ENCODE measurements at regions not wholly inside any gene's neighbourhood (a gene's known extent, or its start where the extent isn't known, plus 50 kb on each side); places are given as distances from the start of the nearest gene placed in this dataset.
A peak's percentile ranks its signal among the peaks of the same experiment; 100 is the strongest.

DNA sequence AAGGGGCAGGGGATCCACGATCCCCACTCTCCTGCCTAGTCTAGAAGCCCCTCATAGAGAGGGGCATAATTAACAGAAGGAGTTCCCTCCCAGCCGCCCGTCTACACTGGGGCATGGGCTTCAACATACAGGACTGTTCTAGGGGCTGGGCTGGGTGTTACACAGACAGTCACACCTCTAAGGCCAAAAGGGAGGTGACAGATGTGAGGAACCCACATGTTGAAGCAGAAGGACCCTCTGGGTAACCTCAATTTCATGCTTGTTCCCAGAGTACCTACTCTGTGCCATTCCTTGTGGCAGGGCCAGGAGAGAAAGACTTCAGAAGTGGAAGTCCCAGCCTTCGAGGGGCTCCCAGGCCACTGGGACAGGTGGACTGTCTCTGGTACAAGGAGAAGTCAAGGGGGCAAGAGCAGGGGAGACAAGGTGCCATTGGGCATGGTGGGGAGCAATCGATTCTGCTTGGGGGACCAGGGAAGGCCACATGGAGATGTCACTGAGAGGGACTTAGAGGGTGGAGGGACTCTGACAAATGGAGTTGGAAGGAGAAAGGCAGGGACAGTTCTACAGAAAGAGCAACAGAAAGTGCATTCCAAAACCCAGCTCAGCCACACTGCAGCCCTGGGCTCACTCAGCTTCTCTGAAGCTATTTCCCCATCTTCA is 71.3 kb downstream of the CPN2 start:
- Histone ChIP-seq H3K27me3 (ENCODE audit: control insufficient read depth, insufficient read depth, low read length, poor library complexity, severe bottlenecking) (no peaks in the 10 kb centered on the region), H3K4me1 (ENCODE audit: control insufficient read depth, insufficient read depth, low read length) (peaks cover 8% of the 10 kb centered on the region), H3K9ac (ENCODE audit: extremely low read depth, low read length, poor library complexity, severe bottlenecking) (no peak overlapping the region), H3K27ac (ENCODE audit: low read depth, low read length) (no peak overlapping the region), H3K36me3 (ENCODE audit: control insufficient read depth, insufficient read depth, low read length) (no peaks in the 10 kb centered on the region), H3K9me3 (ENCODE audit: control insufficient read depth, low read length) (no peaks in the 10 kb centered on the region), H3K4me3 (ENCODE audit: low read length) (no peak overlapping the region)
- Mint-ChIP-seq H3K36me3 (ENCODE audit: low read depth) (no peaks in the 10 kb centered on the region), H3K4me3 (no peak overlapping the region), H3K27ac (no peak overlapping the region), H3K9me3 (peaks cover 2% of the 10 kb centered on the region), H3K4me1 (peaks cover 14% of the 10 kb centered on the region), H3K27me3 (ENCODE audit: insufficient read depth) (peaks cover 6% of the 10 kb centered on the region)
- WGBS, 2 experiments (ENCODE audit: insufficient coverage in 1 of 2, insufficient read length in 1 of 2), result 91 to 93% methylated on average over 4 to 5 of the region's 5 CpGs
- peak; percentile 25 for DNase-seq
- TF ChIP-seq, protein P1, sequence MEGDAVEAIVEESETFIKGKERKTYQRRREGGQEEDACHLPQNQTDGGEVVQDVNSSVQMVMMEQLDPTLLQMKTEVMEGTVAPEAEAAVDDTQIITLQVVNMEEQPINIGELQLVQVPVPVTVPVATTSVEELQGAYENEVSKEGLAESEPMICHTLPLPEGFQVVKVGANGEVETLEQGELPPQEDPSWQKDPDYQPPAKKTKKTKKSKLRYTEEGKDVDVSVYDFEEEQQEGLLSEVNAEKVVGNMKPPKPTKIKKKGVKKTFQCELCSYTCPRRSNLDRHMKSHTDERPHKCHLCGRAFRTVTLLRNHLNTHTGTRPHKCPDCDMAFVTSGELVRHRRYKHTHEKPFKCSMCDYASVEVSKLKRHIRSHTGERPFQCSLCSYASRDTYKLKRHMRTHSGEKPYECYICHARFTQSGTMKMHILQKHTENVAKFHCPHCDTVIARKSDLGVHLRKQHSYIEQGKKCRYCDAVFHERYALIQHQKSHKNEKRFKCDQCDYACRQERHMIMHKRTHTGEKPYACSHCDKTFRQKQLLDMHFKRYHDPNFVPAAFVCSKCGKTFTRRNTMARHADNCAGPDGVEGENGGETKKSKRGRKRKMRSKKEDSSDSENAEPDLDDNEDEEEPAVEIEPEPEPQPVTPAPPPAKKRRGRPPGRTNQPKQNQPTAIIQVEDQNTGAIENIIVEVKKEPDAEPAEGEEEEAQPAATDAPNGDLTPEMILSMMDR (conservative IDR thresholded peaks at IDR 0.05), result no peak

DNA sequence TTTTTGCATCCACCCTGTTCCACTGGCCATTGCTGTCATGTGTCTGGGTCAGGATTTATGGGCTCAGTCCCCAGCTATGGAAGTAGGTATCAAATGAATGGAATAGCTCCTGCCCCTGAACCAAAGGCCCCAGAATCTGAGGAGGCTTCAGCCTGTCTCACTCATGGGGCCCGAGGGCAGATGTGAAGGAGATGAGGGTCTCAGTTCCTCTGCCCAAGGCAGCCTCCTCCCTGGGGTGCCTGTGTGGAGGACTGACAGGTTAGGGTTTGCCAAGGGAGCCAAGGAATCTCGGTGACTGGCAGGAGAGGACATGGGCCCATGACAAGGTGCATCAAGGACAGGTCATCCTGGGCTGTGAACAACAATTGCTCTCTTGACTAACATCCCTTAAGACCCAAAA is 70.4 kb downstream of the CPN2 start:
- no peak overlapping the region for H3K4me3 Mint-ChIP-seq
- Histone ChIP-seq H3K27me3 (ENCODE audit: control insufficient read depth, insufficient read depth, low read length, poor library complexity, severe bottlenecking) (peaks cover 6% of the 10 kb centered on the region), H3K9ac (ENCODE audit: extremely low read depth, low read length, poor library complexity, severe bottlenecking) (no peak overlapping the region), H3K36me3 (ENCODE audit: control insufficient read depth, insufficient read depth, low read length) (no peaks in the 10 kb centered on the region), H3K4me3 (ENCODE audit: low read length) (no peak overlapping the region), H3K27ac (ENCODE audit: low read depth, low read length) (no peak overlapping the region), H3K4me1 (ENCODE audit: control insufficient read depth, insufficient read depth, low read length) (peaks cover 8% of the 10 kb centered on the region), H3K9me3 (ENCODE audit: control insufficient read depth, low read length) (no peaks in the 10 kb centered on the region)
- no peak overlapping the region for H3K27ac Mint-ChIP-seq
- peaks cover 6% of the 10 kb centered on the region for H3K27me3 Mint-ChIP-seq (ENCODE audit: insufficient read depth)
- peaks cover 8% of the 10 kb centered on the region for H3K4me1 Mint-ChIP-seq
- no peaks in the 10 kb centered on the region for H3K9me3 Mint-ChIP-seq
- TF ChIP-seq, protein P1 (conservative IDR thresholded peaks at IDR 0.05), result no peak
- H3K36me3 Mint-ChIP-seq (ENCODE audit: low read depth), result no peaks in the 10 kb centered on the region
- WGBS, 2 experiments (ENCODE audit: insufficient coverage in 1 of 2, insufficient read length in 1 of 2), result 90 to 92% methylated on average over 2 of the region's 2 CpGs
- no peak for DNase-seq

DNA sequence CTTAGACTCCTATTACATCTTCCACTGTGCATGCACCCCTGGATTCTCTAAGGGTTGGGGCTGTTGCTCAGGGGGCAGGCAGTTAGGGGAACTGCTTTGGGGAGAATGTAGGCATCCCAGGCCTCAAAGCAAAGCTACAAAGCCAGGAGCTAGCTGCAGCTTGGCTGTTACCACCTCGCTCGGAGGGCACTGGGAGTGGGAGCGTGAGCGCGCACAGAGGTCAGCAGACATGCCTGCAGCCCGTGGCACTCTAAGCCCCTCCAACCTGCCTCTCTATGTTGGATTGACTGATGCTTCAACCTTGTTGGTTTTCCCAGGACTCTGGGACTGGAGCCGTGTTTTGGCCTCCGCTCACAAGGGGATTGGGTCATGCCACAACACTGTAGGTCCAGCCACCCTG is 69.8 kb downstream of the CPN2 start:
- Mint-ChIP-seq H3K27ac (no peak overlapping the region), H3K9me3 (no peaks in the 10 kb centered on the region), H3K4me3 (no peak overlapping the region), H3K27me3 (ENCODE audit: insufficient read depth) (peaks cover 6% of the 10 kb centered on the region), H3K36me3 (ENCODE audit: low read depth) (no peaks in the 10 kb centered on the region), H3K4me1 (peaks cover 8% of the 10 kb centered on the region)
- DNase-seq, result peak; percentile 39
- H3K36me3 ChIP-seq (ENCODE audit: control insufficient read depth, insufficient read depth, low read length), result no peaks in the 10 kb centered on the region
- no peak overlapping the region for H3K27ac ChIP-seq (ENCODE audit: low read depth, low read length)
- H3K4me1 ChIP-seq (ENCODE audit: control insufficient read depth, insufficient read depth, low read length), result peaks cover 13% of the 10 kb centered on the region
- peaks cover 6% of the 10 kb centered on the region for H3K27me3 ChIP-seq (ENCODE audit: control insufficient read depth, insufficient read depth, low read length, poor library complexity, severe bottlenecking)
- 88 to 94% methylated on average over 3 to 8 of the region's 8 CpGs for WGBS, 2 experiments (ENCODE audit: insufficient coverage in 1 of 2, insufficient read length in 1 of 2)
- no peak overlapping the region for H3K4me3 ChIP-seq (ENCODE audit: low read length)
- no peaks in the 10 kb centered on the region for H3K9me3 ChIP-seq (ENCODE audit: control insufficient read depth, low read length)
- no peak overlapping the region for H3K9ac ChIP-seq (ENCODE audit: extremely low read depth, low read length, poor library complexity, severe bottlenecking)
- TF ChIP-seq, protein P1 (conservative IDR thresholded peaks at IDR 0.05), result no peak
